Ectodermal cell (in vitro differentiated cells): ENCODE measurements at regions not wholly inside any gene's neighbourhood (a gene's known extent, or its start where the extent isn't known, plus 50 kb on each side); places are given as distances from the start of the nearest gene placed in this dataset.

Source experiments
- H3K27ac ChIP-seq: 2 replicates; pipeline ENCODE4 v1.7.0; 2013; ENCODE audit warnings: mild to moderate bottlenecking, low read depth, low read length; ENCODE audit not compliant: insufficient read depth, poor library complexity, severe bottlenecking
- H3K27me3 ChIP-seq: 2 replicates; pipeline ENCODE4 v1.7.0; 2013; ENCODE audit warnings: mild to moderate bottlenecking, low read length; ENCODE audit not compliant: insufficient read depth, control insufficient read depth, poor library complexity, severe bottlenecking
- H3K36me3 ChIP-seq: one replicate; pipeline ENCODE4 v1.7.0; 2013; ENCODE audit warnings: low read length; ENCODE audit not compliant: control insufficient read depth, insufficient read depth
- H3K4me1 ChIP-seq: one replicate; pipeline ENCODE4 v1.7.0; 2013; ENCODE audit warnings: low read length; ENCODE audit not compliant: control insufficient read depth, insufficient read depth
- H3K4me3 ChIP-seq: 2 replicates; pipeline ENCODE4 v1.7.0; 2013; ENCODE audit warnings: low read depth, low read length, control low read depth; ENCODE audit not compliant: insufficient read depth
- H3K9me3 ChIP-seq: 2 replicates; pipeline ENCODE4 v1.7.0; 2013; ENCODE audit warnings: mild to moderate bottlenecking, low read length, moderate library complexity; ENCODE audit not compliant: control insufficient read depth
- WGBS, 2 experiments: methylation state at CpG; one replicate each; pipeline ENCODE4 v1.1.7; 2013; ENCODE audit warnings: missing lambda C conversion rate in 2 of 2; 5-methylcytosine and 5-hydroxymethylcytosine counted together

GRCh38 chr2:223107825-223108224, 55.8 kb downstream of the KCNE4 start:
- H3K36me3 ChIP-seq: no peaks in the 10 kb centered on the region
- no peaks in the 10 kb centered on the region for H3K9me3 ChIP-seq
- H3K27ac ChIP-seq: no peak overlapping the region
- 100% methylated on average over 1 of the region's 1 CpG; no CpG with 5 or more reads in 1 of the 2 experiments for WGBS, 2 experiments
- no peak overlapping the region for H3K4me3 ChIP-seq
- H3K4me1 ChIP-seq: no peaks in the 10 kb centered on the region
- H3K27me3 ChIP-seq: no peaks in the 10 kb centered on the region

- Histone ChIP-seq H3K27ac (no peak overlapping the region), H3K4me1 (no peaks in the 10 kb centered on the region), H3K36me3 (no peaks in the 10 kb centered on the region), H3K4me3 (no peak overlapping the region), H3K9me3 (no peaks in the 10 kb centered on the region), H3K27me3 (no peaks in the 10 kb centered on the region)
- WGBS, 2 experiments: 56 to 72% methylated on average over 4 to 5 of the region's 5 CpGs
Observed at GRCh38 chr2:223108351-223109050, 56.5 kb downstream of the KCNE4 start.

DNA sequence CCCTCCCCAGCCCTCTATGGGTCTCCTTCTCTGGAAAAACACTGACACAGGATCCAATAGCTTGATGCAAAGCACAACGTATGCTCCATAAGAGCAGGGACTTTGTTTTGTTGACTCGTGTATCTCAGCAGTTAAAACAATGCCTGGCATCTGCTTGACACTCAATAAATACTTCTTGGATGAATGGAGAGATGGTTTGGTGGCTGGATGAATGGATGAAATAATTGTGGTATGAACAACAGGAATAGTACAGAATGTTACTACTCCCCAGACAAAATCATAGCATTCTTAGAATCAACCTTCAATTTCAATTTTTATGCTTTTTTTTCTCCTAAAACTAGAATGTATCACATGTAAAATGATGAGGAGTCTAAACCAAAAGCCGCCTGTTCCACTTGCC, 57.4 kb downstream of the KCNE4 start:
- Histone ChIP-seq H3K36me3 (no peaks in the 10 kb centered on the region), H3K4me3 (no peak overlapping the region), H3K27me3 (no peaks in the 10 kb centered on the region), H3K4me1 (no peaks in the 10 kb centered on the region), H3K9me3 (no peaks in the 10 kb centered on the region), H3K27ac (no peak overlapping the region)
- WGBS, 2 experiments: 74 to 80% methylated on average over 3 of the region's 3 CpGs

DNA sequence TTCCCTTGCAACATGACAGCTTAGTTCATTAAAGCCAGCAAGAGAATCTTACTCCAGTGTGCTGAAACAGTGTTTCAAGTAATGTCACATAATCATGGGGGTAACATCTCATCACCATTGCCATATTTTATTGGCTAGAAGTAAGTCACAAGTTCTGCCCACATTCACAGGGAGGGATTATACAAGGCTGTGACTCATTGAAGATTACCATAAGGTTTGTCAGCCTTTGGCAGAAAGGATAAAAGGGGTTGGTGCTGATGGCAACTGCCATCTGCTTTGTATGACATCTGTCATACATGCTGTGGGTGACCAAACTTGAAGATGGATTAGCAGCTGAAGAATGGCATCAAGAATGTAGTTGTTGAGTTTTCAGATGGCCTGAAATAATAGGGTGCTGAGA, 61.2 kb downstream of the KCNE4 start:
- H3K4me1 ChIP-seq: no peaks in the 10 kb centered on the region
- H3K27me3 ChIP-seq: no peaks in the 10 kb centered on the region
- H3K36me3 ChIP-seq: no peaks in the 10 kb centered on the region
- no peaks in the 10 kb centered on the region for H3K9me3 ChIP-seq
- H3K27ac ChIP-seq: no peak overlapping the region
- H3K4me3 ChIP-seq: no peak overlapping the region

DNA sequence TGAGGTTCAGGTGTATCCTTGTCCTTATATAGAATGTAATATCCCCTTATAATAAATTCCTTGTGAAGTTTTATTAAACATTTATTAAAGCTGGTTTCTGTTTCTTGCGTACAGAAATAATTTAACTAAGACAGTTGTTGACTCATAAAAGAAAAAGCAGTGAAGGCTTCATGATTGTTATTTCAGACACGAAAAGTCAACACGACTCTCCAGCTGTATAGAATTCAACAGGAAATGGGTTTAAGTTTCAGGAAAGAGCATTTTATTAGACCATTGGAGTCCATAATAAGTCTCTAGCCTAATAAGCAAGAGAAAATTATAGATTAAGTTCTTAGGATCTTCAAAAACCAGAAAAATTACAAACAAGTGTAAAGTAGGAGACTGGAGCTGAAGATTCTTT, 62.2 kb downstream of the KCNE4 start:
- no peaks in the 10 kb centered on the region for H3K27me3 ChIP-seq
- no peaks in the 10 kb centered on the region for H3K9me3 ChIP-seq
- H3K4me1 ChIP-seq: no peaks in the 10 kb centered on the region
- H3K4me3 ChIP-seq: no peak overlapping the region
- WGBS, 2 experiments: 95 to 98% methylated on average over 3 of the region's 3 CpGs
- no peaks in the 10 kb centered on the region for H3K36me3 ChIP-seq
- H3K27ac ChIP-seq: no peak overlapping the region

DNA sequence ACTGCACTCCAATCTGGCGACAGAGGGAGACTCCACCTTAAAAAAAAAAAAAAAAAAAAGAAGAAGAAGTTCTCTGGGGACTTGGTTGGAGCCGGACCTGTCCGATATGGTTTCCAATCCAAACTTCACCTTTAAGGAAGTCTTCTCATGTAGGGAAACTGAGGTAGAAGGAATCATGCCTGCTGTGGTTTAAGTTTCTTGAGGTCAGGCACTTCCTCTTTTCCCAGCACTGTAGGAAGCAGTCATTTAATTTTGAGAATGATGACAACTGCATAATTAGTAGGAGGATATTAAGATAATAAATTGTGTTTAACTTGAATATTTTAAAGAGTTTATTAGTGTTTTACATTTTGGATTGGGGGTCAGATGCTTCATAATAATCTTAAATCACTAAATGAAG, 62.9 kb downstream of the KCNE4 start:
- WGBS, 2 experiments: 92 to 93% methylated on average over 3 of the region's 3 CpGs
- Histone ChIP-seq H3K27me3 (no peaks in the 10 kb centered on the region), H3K9me3 (no peaks in the 10 kb centered on the region), H3K4me3 (no peak overlapping the region), H3K36me3 (no peaks in the 10 kb centered on the region), H3K27ac (no peak overlapping the region), H3K4me1 (no peaks in the 10 kb centered on the region)

DNA sequence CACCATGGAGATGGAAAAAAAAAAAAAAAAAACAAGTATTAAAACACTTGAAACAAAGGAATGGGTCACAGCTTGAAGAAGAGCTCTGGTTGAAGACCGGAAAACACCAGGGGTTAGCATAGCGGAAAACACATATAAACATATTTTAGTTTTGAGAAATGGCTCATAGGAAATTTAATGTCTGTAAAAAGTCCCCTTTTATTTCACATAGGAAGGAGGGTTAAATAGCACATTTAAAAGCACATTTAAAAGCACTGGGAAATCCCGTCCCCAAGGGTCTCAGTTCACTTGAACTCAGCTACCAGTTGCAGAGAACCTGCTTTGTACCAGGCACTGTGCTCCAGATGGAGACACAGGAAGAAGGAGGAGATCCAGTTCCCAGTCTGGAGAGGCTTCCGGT, 65.5 kb downstream of the KCNE4 start:
- no peaks in the 10 kb centered on the region for H3K36me3 ChIP-seq
- 98 to 100% methylated on average over 2 to 4 of the region's 4 CpGs for WGBS, 2 experiments
- no peak overlapping the region for H3K27ac ChIP-seq
- H3K4me1 ChIP-seq: no peaks in the 10 kb centered on the region
- no peaks in the 10 kb centered on the region for H3K9me3 ChIP-seq
- no peaks in the 10 kb centered on the region for H3K27me3 ChIP-seq
- no peak overlapping the region for H3K4me3 ChIP-seq

GRCh38 chr2:223121283-223121682, 69.3 kb downstream of the KCNE4 start:
- 89 to 100% methylated on average over 1 of the region's 1 CpG for WGBS, 2 experiments
- Histone ChIP-seq H3K36me3 (no peaks in the 10 kb centered on the region), H3K27me3 (no peaks in the 10 kb centered on the region)

GRCh38 chr2:223122781-223123180, 70.8 kb downstream of the KCNE4 start:
- no peaks in the 10 kb centered on the region for H3K4me1 ChIP-seq
- H3K27ac ChIP-seq: no peak overlapping the region
- no peaks in the 10 kb centered on the region for H3K36me3 ChIP-seq
- no peaks in the 10 kb centered on the region for H3K9me3 ChIP-seq
- 61 to 62% methylated on average over 4 of the region's 4 CpGs for WGBS, 2 experiments
- H3K4me3 ChIP-seq: no peak overlapping the region
- no peaks in the 10 kb centered on the region for H3K27me3 ChIP-seq

More at GRCh38 chr2:223121283-223121682, 69.3 kb downstream of the KCNE4 start:
- H3K4me3 ChIP-seq: no peak overlapping the region
- no peaks in the 10 kb centered on the region for H3K9me3 ChIP-seq
- H3K4me1 ChIP-seq: no peaks in the 10 kb centered on the region
- no peak overlapping the region for H3K27ac ChIP-seq

GRCh38 chr2:223123855-223124610, 72.0 kb downstream of the KCNE4 start:
- Histone ChIP-seq H3K4me1 (no peaks in the 10 kb centered on the region), H3K27ac (no peak overlapping the region), H3K27me3 (no peaks in the 10 kb centered on the region), H3K36me3 (no peaks in the 10 kb centered on the region), H3K9me3 (no peaks in the 10 kb centered on the region), H3K4me3 (no peak overlapping the region)
- 89 to 95% methylated on average over 5 to 6 of the region's 6 CpGs for WGBS, 2 experiments
